ENCODE measurements at regions not wholly inside any gene's neighbourhood (a gene's known extent, or its start where the extent isn't known, plus 50 kb on each side); places are given as distances from the start of the nearest gene placed in this dataset.
"Not testable (repeated sequence)": the region's sequence is repeated elsewhere in the genome, so short reads cannot be mapped to it uniquely, and the experiment has no call there.

DNA sequence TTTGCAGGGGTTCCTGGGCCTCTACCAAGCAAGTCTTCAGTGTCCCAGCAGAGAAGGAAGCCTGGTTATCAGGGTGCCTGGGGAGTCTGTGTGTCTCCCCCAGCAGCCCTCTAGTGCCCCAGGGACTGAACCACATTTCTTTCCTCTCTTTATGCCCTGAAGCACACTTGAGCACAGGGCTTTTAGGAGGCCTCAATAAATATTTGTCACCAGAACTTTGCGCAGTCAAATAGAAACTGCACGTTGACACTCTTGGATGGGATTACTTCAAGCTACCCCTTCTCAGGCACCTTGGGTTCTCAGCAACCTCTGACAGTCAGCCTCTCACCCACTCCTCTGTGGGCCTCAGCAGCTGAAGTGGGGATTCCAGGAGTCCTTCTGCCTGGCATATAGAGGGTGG is 226.6 kb upstream of the HES1 start:
- DNase-seq: no peak

DNA sequence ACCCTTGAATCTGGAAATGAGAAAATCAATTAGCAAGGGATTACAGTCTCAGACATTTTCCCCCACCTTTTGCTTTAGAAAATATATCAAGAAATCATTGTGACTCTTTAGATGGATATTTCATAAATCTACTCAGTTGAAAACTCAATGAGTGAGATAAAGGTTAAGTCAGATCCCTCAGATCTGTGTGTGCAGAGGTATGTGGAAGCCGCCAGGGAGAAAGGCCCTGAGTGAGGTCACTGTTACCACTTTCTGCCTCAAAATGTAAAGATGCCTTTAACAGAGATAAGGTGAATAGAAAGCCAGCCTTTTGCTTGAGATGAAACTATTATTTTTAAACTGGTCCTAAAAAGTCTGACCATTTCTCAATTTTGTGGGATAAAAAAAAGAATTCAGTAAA is 225.6 kb upstream of the HES1 start:
- DNase-seq: no peak

DNA sequence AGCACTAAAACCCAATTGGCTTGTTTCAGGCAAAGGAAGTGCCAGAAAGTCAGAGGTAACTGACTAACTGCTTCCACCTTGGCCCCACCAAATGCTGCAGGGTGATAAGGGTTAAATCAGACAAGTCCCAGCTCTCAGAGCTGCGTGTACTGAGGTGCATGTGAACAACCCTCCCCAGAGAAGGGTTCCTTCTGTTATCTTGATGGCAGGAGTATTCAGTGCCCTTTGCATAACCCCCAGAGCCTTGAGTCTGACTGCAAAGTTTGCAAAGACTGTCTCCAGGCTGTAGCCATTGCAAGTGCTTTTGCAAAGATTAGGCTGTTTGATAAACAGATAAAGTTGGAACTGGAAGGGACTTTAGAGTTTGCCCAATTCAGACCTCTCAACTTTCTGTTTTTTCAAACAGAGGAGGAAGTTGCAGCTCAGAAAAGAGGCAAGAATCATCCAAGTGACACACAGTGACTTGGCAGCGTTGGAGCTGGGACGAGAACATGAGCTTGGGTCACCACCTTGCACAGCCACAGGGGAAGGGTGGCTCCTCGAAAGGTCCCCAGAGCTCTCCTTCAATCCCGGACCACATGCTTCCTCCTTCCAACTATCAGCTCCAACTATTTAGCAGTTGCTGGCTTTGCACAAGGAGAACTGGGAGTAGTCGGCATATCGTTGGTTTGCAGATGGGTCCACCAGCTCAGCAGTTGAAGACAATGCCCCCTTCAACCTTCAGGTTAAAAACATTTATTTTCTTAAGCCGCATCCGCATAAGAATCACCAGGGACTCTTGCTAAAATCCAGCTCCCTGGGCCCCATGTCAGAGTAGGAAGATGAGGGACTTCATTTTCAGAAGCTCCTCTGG is 224.8 kb upstream of the HES1 start:
- DNase-seq: no peak

DNA sequence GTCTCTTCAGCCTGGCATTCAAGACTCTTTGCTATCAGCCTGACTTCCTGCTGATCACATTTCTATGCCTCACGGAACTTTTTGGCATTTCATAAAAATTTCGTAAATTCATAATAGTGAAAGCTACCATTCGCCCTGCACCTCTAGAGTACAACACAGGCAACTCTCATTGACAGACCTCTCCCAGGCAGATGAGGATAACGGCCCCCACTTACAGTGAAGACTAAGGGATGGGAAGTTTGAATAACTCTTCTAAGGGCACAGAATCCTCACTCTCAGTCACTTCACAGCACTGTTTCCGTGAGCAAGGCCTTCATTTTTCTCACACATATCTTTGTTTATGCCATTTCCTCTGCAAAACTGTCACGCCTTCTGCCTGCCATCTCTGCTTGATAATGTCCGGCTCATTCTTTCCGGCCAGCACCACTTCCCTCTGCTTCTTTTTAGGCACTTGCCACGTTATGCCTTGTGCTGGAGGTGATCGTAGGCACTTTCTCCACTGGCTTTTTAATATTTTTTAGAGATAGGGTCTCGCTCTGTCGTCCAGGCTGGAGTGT is 224.1 kb upstream of the HES1 start:
- DNase-seq: no peak

DNA sequence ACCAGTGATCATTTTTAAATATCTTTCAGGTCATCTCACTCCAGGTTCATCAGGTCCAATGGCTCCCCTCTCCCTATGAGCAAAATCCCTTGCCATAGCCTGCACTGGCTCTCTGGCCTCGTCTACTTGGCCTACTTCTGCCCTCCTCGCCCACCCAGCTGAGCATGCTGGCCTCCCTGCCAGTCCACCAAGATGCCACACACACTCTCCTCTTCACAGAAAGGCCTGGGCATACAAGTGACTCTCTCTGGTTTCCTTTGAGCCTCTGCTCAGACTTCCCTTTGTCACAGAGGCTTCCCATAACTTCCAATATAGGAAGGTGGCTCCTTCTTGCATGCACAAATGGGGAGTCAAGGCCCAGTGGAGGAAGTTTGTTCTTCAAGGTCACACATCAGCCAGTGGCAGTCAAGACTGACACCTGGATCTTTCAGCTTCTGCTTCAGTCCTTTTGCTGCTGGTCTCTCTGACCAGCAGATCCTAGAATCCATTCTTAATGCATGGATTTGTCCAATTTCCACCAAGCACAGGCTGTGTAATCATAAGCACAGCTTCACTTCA is 223.2 kb upstream of the HES1 start:
- no peak for DNase-seq

DNA sequence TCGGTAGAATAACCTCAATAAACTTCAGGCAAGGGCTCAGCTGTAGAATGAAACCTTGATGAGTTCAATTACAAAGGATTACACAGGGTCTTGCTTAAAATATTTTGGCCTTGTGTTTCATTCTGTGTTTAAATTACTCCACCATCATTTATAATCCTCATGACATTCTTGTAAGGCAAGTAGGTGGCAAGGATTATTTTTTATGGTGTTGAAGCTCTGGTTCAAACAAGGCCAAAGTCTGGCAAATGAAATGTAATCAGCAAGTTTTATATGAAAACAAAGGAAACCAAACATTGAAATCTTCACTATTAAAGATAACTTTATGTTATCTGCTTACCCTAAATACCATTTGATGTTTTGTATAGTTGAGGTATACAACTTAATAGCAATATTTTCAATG is 221.3 kb upstream of the HES1 start:
- DNase-seq: no peak

DNA sequence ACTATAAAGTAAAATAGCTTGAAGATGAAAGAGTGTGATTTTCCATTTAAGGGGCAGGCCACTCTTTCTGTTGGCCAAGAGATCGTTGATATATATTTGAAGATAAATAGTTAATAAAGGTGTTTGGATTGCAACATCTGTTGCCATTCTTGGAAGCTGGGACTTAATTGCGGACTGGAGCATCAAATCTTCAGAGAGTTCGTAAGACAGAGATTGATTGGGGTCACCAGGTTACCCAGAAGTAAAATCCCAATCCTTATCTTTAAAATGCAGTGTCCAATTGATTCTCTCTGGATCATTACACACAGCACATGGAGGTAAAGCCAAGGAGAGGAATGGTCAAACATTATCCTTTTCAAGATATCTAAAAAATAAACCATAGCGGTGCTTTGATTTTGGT is 220.8 kb upstream of the HES1 start:
- DNase-seq: no peak

DNA sequence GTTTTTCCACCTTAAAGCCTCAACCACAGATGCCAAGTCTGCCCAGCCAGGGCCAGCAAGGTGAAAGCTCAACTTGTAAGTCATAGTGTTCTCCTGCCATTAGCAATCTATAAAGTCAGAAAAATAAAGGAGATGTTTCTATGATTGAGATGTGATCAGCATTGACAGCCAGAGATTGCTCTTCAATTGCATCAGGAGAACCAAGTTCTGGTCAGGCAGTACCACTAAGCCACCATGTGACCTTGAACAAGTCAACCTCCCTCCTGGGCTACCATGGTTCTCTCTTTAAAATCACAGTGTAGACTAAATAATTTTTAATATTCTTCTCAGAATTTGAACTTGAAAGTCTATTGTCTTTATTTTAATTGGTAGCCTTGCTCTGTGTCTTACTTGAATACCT is 220.3 kb upstream of the HES1 start:
- no peak for DNase-seq

DNA sequence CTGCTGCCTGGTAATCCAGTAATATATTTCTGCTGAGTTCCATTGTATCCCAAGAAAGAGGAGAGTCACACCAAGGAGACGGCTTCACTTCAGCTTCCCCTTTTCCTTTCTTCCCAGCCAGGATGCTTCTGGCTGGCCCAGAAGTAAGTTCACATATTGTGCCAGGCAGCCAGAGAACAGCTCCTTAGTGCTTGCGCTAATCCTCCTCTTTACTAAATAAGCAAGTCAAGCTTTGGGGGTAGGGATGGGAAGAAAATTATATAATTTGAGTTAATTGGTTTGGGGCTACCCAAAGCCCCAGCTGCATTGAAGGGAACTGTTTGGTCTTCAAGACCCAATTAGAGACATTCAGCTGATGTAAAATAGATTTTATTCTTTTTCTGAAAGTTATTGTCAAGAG is 218.8 kb upstream of the HES1 start:
- no peak for DNase-seq

DNA sequence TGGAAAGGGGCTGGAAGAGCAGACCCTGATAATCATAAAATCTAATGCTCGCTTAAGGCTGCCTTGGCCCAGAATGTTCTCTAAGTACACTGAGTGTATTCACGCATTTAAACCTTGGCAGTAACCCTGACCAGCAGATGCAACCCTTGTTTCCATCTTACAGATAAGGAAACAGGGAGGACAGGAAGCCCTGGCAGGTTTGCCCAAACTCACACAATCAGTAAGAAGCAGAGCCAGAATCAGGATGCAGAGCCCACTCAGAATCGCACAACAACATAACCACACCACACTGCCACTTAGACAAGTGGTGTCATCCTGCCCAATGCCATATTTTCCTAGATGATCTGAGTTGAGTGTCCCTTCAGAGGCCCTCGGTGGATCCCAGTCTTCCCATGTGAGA is 214.5 kb upstream of the HES1 start:
- no peak for DNase-seq

DNA sequence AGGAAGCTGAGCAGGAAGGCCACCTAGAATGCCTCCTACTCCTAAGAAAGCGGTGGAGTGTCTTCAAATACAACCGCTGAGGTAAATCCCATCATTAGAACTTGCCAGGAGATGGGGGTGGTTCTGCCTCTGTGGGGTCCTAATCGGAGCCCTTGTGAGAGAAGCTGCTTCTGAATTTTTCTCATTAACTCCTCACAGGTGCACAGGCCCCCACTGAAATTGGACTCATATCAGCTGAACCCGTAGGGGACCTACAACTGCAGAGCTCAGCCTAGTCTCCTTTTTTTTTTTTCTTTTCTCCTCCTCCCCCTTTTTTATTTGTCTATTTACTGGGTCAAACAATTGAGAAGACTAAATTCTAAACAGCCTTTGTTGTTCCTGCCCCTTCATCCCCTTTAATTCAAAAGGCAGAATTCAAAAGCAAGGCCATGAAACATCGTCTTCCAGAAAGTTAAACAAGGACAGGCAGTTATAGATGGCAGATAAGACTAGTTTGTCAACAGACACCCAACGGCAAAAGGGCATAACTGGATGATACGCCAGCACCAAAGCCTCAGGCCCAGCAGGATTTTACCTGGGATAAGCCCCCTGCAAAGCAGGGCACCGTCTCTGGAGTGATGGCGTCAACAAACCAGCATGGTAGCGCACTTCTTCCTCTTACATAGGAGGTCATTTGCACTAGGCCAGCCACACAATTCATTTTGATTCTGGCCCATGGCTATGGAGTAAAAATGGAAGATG is 213.7 kb upstream of the HES1 start:
- DNase-seq: no peak

DNA sequence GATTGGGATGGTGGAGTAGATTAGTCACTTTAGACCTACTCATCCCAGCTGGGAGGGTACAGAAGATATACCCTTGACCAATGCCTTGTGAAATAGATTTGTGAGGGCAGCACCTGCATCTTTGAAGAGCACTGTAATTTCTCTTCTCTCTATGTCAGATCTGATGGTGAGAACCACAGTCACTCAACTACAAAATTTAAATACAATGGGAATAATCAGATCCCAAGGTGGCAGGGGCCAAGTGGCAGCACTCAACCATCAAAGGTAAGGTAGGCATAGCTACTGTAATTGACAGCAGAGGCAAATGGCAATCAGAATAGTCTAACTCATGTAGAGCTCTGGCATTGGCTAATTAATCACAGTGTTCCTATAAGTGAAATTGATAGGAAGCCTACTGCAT is 212.0 kb upstream of the HES1 start:
- not testable (repeated sequence) for DNase-seq

DNA sequence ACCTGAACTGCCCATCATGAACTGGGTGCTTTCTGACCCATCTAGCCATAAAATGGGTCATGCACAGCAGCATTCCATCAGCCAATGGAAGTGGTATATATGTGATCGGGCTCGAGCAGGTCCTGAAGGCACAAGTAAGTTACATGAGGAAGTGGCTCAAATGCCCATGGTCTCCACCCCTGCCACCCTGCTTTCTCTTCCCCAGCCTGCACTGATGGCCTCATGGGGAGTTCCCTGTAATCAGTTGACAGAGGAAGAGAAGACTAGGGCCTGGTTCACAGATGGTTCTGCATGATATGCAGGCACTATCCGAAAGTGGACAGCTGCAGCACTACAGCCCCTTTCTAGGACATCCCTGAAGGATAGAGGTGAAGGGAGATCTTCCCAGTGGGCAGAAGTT is 209.9 kb upstream of the HES1 start:
- not testable (repeated sequence) for DNase-seq

DNA sequence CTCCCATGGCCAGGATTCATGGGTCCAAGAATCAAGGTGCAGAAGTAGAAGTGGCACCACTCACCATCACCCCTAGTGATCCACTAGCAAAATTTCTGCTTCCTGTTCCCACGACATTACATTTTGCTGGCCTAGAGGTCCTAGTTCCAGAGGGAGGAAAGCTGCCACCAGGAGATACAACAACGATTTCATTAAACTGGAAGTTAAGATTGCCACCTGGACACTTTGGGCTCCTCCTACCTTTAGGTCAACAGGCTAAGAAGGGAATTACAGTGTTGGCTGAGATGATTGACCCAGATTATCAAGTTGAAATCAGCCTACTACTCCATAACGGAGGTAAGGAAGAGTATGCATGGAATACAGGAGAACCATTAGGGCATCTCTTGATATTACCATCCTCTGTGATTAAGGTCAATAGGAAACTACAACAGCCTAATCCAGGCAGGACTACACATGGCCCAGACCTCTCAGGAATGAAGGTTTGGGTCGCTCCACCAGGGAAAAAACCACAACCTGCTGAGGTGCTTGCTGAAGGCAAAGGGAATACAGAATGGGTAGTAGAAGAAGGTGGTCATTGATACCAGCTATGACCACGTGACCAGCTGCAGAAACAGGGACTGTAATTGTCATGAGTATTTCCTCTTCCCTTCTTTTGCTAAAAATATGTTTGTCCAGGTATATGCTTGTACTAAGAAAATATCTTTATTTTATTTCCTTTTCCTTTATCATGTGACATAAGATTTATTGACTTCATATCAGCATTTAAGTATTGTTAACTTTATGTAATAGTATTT is 208.3 kb upstream of the HES1 start:
- DNase-seq: not testable (repeated sequence)

DNA sequence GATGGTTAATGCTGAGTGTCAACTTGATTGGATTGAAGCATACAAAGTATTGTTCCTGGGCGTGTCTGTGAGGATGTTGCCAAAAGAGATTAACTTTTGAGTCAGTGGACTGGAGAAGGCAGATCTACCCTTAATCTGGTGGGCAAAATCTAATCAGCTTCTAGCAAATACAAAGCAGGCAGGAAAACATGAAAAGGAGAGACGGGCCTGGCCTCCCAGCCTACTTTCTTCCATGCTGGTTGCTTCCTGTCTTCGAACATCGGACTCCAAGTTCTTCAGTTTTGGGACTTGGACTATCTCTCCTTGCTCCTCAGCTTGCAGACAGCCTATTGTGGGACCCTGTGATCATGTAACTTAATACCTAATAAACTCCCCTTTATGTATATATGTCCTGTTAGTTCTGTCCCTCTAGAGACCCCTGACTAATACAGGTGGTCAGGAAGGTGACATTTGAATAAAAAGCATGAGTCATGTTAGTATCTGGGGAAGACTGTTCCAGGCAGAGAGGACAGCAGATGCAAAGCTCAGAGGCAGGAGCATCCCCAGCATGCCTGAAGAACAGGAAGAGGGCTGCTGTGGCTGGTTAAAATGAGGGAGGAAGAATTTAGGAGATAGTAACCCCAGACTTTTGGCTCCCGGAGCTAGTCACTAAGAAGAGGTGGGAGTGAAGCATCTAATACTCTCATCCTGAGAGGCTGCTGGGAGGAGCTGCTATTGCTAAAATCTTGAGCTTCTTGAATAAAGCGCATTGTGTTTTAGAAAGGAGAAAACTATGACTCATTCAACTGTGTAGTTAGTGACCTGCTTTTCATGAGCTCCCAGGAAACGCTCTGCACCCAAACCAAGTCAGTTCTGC is 207.4 kb upstream of the HES1 start:
- DNase-seq: no peak

DNA sequence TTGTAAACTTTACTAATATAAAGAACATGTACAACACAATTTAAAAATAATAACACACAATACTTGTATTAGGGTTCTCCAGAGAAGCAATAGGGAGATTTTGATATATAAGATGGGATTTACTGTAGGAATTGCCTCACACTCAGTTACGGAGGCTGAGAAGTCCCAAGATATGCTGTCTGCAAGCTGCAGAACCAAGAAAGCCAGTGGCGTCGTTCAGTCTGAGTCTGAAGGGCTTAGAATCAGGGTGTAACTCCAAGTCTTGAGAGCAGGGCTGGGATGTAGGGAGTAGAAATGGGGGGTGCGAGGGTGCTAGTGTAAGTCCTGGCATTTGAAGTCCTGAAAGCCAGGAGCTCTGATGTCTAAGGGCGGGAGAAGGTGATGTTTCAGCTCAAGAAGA is 206.6 kb upstream of the HES1 start:
- DNase-seq: no peak

DNA sequence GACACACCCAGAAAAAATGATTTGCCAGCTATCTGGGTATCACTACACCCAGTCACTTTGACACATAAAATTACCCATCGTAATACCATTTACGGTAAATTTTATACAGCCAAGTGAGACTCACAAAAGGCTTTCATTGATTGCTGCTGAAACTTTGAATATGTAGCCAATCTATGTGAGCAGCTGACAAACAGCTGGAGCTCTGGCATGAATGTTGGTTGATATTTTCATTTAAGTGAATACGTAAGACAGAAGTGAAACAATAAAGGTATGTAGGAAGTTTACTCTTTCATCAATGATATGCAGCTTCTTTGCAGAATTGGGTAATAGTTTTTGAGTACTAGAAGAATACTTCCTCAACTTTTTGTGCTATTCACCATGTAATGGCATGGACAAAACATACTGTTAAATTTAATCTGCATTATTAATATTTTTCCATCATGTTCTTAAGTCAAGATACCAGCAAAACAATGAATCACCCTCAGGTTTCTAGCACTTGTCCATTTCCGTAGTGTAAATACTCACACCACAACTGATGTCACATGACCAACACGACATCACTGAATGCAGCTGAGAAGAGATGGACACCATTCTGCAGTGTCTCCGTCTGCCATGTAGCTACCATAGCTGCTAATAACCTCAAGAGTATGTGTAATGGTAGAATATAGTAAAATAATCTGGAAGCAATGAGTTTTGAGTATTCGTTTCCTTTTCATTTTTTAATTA is 205.9 kb upstream of the HES1 start:
- DNase-seq: no peak

DNA sequence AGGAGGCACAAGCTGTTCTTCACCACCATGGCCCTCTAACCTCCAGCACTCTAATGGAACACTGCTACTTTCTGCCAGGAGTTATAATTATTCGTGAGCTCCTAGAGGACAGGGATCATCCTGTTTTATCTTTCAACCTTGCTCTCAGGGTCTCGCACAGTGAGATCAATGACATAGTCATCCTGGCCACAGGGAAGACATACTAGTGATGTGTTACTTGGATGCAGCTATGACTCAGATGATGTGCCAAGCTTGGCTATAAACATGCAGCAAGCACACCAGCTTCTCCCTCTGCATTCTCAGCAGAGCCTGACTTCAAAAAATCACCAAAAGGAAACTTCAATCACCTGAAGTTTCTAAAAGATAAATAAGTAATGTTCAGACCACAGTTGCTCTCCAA is 203.8 kb upstream of the HES1 start:
- DNase-seq: no peak

DNA sequence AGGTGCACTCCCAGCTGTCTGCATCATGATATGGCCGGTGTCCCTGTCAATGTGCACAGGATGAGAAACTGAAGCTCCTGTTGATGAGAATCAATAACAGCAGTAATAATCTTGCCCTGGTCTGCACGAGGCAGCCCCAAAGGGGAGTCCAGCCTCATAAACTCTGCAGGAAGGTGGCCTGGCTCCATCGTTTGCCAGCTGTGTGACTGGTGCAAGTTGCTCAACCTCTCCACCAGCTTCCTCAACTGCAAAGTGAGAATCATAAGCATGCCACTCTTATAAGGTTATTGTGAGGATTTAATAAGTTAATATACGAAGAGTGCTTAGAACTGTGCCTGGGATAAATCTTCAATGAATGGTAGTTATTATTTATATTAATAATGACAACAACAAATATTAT is 203.4 kb upstream of the HES1 start:
- no peak for DNase-seq

DNA sequence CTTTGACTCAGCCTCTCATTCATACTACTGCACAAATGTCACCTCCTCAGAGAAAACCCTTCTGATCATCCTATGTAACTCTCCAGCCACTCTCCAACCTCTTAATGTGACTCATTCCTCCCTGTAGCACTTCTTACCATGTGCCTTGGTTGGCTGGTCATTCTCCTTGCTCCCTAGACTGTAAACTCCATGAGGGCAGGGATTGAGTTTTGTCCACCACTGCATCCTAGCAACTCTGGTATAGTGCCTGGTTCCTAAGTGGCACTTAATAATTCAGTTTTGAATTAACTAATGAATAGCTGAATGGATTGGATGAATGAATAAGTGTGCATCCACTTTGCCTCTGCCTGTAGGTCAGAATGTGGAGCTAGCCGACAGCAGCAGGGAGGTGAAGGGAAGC is 202.5 kb upstream of the HES1 start:
- no peak for DNase-seq

DNA sequence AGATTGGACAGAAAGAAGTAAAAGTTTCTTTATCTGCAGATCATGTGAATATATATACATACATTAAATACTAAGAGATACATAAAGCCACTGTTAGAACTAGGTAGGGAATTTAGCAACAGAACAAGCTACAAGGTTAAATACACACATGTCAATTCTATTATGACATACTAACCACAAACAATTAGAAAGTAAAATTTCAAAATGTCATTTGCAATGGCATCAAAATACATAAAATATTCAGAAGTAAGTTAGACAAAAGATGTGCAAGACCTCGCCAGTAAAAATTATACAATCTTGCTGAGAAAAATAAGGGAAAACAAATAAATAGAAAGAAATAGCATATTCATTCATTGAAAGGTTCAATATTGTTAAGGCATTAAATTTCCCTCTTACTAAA is 200.0 kb upstream of the HES1 start:
- no peak for DNase-seq
